ENCODE measurements at regions not wholly inside any gene's neighbourhood (a gene's known extent, or its start where the extent isn't known, plus 50 kb on each side); places are given as distances from the start of the nearest gene placed in this dataset.

- Mint-ChIP-seq H3K4me1 (ENCODE audit: low read depth) (no peaks in the 10 kb centered on the region), H3K36me3 (ENCODE audit: low read depth) (no peaks in the 10 kb centered on the region), H3K27me3 (no peaks in the 10 kb centered on the region), H3K27ac (no peak overlapping the region), H3K9me3 (peaks cover 2% of the 10 kb centered on the region), H3K4me3 (no peak overlapping the region)
- TF ChIP-seq, protein P1, sequence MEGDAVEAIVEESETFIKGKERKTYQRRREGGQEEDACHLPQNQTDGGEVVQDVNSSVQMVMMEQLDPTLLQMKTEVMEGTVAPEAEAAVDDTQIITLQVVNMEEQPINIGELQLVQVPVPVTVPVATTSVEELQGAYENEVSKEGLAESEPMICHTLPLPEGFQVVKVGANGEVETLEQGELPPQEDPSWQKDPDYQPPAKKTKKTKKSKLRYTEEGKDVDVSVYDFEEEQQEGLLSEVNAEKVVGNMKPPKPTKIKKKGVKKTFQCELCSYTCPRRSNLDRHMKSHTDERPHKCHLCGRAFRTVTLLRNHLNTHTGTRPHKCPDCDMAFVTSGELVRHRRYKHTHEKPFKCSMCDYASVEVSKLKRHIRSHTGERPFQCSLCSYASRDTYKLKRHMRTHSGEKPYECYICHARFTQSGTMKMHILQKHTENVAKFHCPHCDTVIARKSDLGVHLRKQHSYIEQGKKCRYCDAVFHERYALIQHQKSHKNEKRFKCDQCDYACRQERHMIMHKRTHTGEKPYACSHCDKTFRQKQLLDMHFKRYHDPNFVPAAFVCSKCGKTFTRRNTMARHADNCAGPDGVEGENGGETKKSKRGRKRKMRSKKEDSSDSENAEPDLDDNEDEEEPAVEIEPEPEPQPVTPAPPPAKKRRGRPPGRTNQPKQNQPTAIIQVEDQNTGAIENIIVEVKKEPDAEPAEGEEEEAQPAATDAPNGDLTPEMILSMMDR (IDR thresholded peaks at IDR 0.05): no peak
- no peak overlapping the region for H3K4me3 ChIP-seq (ENCODE audit: low read length)
- no peaks in the 10 kb centered on the region for H3K9me3 ChIP-seq (ENCODE audit: control insufficient read depth in 1 of 2, insufficient read depth in 1 of 2, low read length in 2 of 2)
- no peaks in the 10 kb centered on the region for H3K4me1 ChIP-seq (ENCODE audit: insufficient read depth, low read length)
- no peak overlapping the region for H3K27ac ChIP-seq (ENCODE audit: low read depth in 1 of 2, low read length in 2 of 2)
- intact Hi-C loops (cut with DNase I, micrococcal nuclease): no loop called here
- no peak for ATAC-seq (ENCODE audit: poor library complexity)
- H3K36me3 ChIP-seq (ENCODE audit: insufficient read depth, low read length): no peaks in the 10 kb centered on the region
- H3K27me3 ChIP-seq (ENCODE audit: control insufficient read depth in 1 of 2, insufficient read depth in 2 of 2, low read length in 2 of 2): no peaks in the 10 kb centered on the region
- ChIA-PET CTCF (no interaction called here), POLR2A (no interaction called here)
- no peak for DNase-seq
These were observed 481.7 kb downstream of the NAF1 start for GRCh38 chr4:162684998-162685397.

- H3K27me3 ChIP-seq (ENCODE audit: control insufficient read depth in 1 of 2, insufficient read depth in 2 of 2, low read length in 2 of 2): no peaks in the 10 kb centered on the region
These were observed 482.4 kb downstream of the NAF1 start for GRCh38 chr4:162684371-162684700.

GRCh38 chr4:162683659-162684370 lies 482.9 kb downstream of the NAF1 start:
- ATAC-seq (ENCODE audit: poor library complexity) (no peak), DNase-seq (no peak)
- CTCF ChIA-PET: no interaction called here
- H3K27me3 Mint-ChIP-seq: no peaks in the 10 kb centered on the region
- Histone ChIP-seq H3K27me3 (ENCODE audit: control insufficient read depth in 1 of 2, insufficient read depth in 2 of 2, low read length in 2 of 2) (no peaks in the 10 kb centered on the region), H3K9me3 (ENCODE audit: control insufficient read depth in 1 of 2, insufficient read depth in 1 of 2, low read length in 2 of 2) (no peaks in the 10 kb centered on the region), H3K4me1 (ENCODE audit: insufficient read depth, low read length) (no peaks in the 10 kb centered on the region), H3K27ac (ENCODE audit: low read depth in 1 of 2, low read length in 2 of 2) (no peak overlapping the region), H3K36me3 (ENCODE audit: insufficient read depth, low read length) (no peaks in the 10 kb centered on the region), H3K4me3 (ENCODE audit: low read length) (no peak overlapping the region)
- H3K36me3 Mint-ChIP-seq (ENCODE audit: low read depth): no peaks in the 10 kb centered on the region
- no peak overlapping the region for H3K4me3 Mint-ChIP-seq
- no peak overlapping the region for H3K27ac Mint-ChIP-seq
- peaks cover 9% of the 10 kb centered on the region for H3K9me3 Mint-ChIP-seq
- POLR2A ChIA-PET: no interaction called here
- intact Hi-C loops (cut with DNase I, micrococcal nuclease): no loop called here
- TF ChIP-seq, protein P1 (IDR thresholded peaks at IDR 0.05): no peak
- no peaks in the 10 kb centered on the region for H3K4me1 Mint-ChIP-seq (ENCODE audit: low read depth)

More at GRCh38 chr4:162684371-162684700, 482.4 kb downstream of the NAF1 start:
- H3K36me3 Mint-ChIP-seq (ENCODE audit: low read depth): no peaks in the 10 kb centered on the region
- POLR2A ChIA-PET: no interaction called here
- DNase-seq (no peak), ATAC-seq (ENCODE audit: poor library complexity) (no peak)
- Histone ChIP-seq H3K36me3 (ENCODE audit: insufficient read depth, low read length) (no peaks in the 10 kb centered on the region), H3K4me3 (ENCODE audit: low read length) (no peak overlapping the region), H3K27ac (ENCODE audit: low read depth in 1 of 2, low read length in 2 of 2) (no peak overlapping the region), H3K4me1 (ENCODE audit: insufficient read depth, low read length) (no peaks in the 10 kb centered on the region), H3K9me3 (ENCODE audit: control insufficient read depth in 1 of 2, insufficient read depth in 1 of 2, low read length in 2 of 2) (no peaks in the 10 kb centered on the region)
- CTCF ChIA-PET: no interaction called here
- H3K4me3 Mint-ChIP-seq: no peak overlapping the region
- no peaks in the 10 kb centered on the region for H3K27me3 Mint-ChIP-seq
- no peak overlapping the region for H3K27ac Mint-ChIP-seq
- peaks cover 5% of the 10 kb centered on the region for H3K9me3 Mint-ChIP-seq
- no peaks in the 10 kb centered on the region for H3K4me1 Mint-ChIP-seq (ENCODE audit: low read depth)
- TF ChIP-seq, protein P1 (IDR thresholded peaks at IDR 0.05): no peak
- intact Hi-C loops (cut with DNase I, micrococcal nuclease): no loop called here
